NCI-H524 treated with DMSO at 0.1 percent for 48 hours (cell line): ENCODE measurements at regions not wholly inside any gene's neighbourhood (a gene's known extent, or its start where the extent isn't known, plus 50 kb on each side); places are given as distances from the start of the nearest gene placed in this dataset.
"Not testable (repeated sequence)": the region's sequence is repeated elsewhere in the genome, so short reads cannot be mapped to it uniquely, and the experiment has no call there.

Source experiments
- DNase-seq: peaks from one replicate; lab custom pipeline; 2025; lab: John Stamatoyannopoulos, UW

- no peak for DNase-seq
Observed at GRCh38 chr6:144535630-144536029, 250.5 kb downstream of the UTRN start.

GRCh38 chr6:144536079-144536478 is 250.9 kb downstream of the UTRN start:
- no peak for DNase-seq

- DNase-seq = no peak
Observed at GRCh38 chr6:144543006-144543871, 258.1 kb downstream of the UTRN start.

- DNase-seq = no peak
Observed at GRCh38 chr6:144544266-144544830, 259.2 kb downstream of the UTRN start.

- no peak for DNase-seq
Observed at GRCh38 chr6:144546807-144547206, 261.7 kb downstream of the UTRN start.

- no peak for DNase-seq
Observed at GRCh38 chr6:144547409-144547808, 262.3 kb downstream of the UTRN start.

- DNase-seq = peak; percentile 11
Observed at GRCh38 chr6:144548536-144548935, 263.4 kb downstream of the UTRN start.

- DNase-seq = no peak
Observed at GRCh38 chr6:144549837-144550747, 265.0 kb downstream of the UTRN start.

GRCh38 chr6:144551339-144551738 is 266.2 kb downstream of the UTRN start:
- DNase-seq = no peak

- DNase-seq = no peak
Observed at GRCh38 chr6:144555066-144555465, 269.9 kb downstream of the UTRN start.

- DNase-seq = no peak
Observed at GRCh38 chr6:144559865-144560593, 274.9 kb downstream of the UTRN start.

- no peak for DNase-seq
Observed at GRCh38 chr6:144561455-144562043, 276.4 kb downstream of the UTRN start.

GRCh38 chr6:144564202-144564601 is 279.1 kb downstream of the UTRN start:
- DNase-seq = no peak

- DNase-seq = no peak
Observed at GRCh38 chr6:144566868-144567615, 281.9 kb downstream of the UTRN start.

- DNase-seq = no peak
Observed at GRCh38 chr6:144568241-144568640, 283.1 kb downstream of the UTRN start.

GRCh38 chr6:144572541-144572940 is 287.4 kb downstream of the UTRN start:
- DNase-seq = not testable (repeated sequence)

GRCh38 chr6:144574796-144575195 is 289.7 kb downstream of the UTRN start:
- no peak for DNase-seq

GRCh38 chr6:144575327-144575726 is 290.2 kb downstream of the UTRN start:
- no peak for DNase-seq

GRCh38 chr6:144576871-144577270 is 291.7 kb downstream of the UTRN start:
- DNase-seq = no peak
